CD4-positive, alpha-beta T cell treated with Interleukin-21 for 1 hour (primary cell): ENCODE measurements at regions not wholly inside any gene's neighbourhood (a gene's known extent, or its start where the extent isn't known, plus 50 kb on each side); places are given as distances from the start of the nearest gene placed in this dataset.
"Not testable (repeated sequence)": the region's sequence is repeated elsewhere in the genome, so short reads cannot be mapped to it uniquely, and the experiment has no call there.

Source experiments
- DNase-seq: peaks from one replicate; pipeline ENCODE4 v3.0.0-alpha.2; 2020

GRCh38 chr4:154907345-154908045 lies 126.4 kb downstream of the RBM46 start:
- not testable (repeated sequence) for DNase-seq

GRCh38 chr4:154908168-154908567 lies 127.1 kb downstream of the RBM46 start:
- DNase-seq = no peak

GRCh38 chr4:154911097-154911496 lies 130.0 kb downstream of the RBM46 start:
- no peak for DNase-seq

GRCh38 chr4:154911608-154912098 lies 130.6 kb downstream of the RBM46 start:
- DNase-seq = no peak

GRCh38 chr4:154916068-154916467 lies 135.0 kb downstream of the RBM46 start:
- no peak for DNase-seq

- DNase-seq = no peak
Measured at GRCh38 chr4:154927126-154927680, 146.1 kb downstream of the RBM46 start.

- DNase-seq = no peak
Measured at GRCh38 chr4:154928640-154929257, 147.7 kb downstream of the RBM46 start.

GRCh38 chr4:154936873-154937272 lies 155.8 kb downstream of the RBM46 start:
- DNase-seq = no peak

GRCh38 chr4:154939851-154940250 lies 158.8 kb downstream of the RBM46 start:
- DNase-seq = no peak

- no peak for DNase-seq
Measured at GRCh38 chr4:154942176-154942575, 161.1 kb downstream of the RBM46 start.

GRCh38 chr4:154944996-154945395 lies 163.9 kb downstream of the RBM46 start:
- DNase-seq = no peak

GRCh38 chr4:154946113-154946512 lies 165.0 kb downstream of the RBM46 start:
- DNase-seq = no peak

- DNase-seq = no peak
Measured at GRCh38 chr4:154953691-154954090, 172.6 kb downstream of the RBM46 start.

GRCh38 chr4:154954117-154954516 lies 173.0 kb downstream of the RBM46 start:
- no peak for DNase-seq

GRCh38 chr4:154958121-154958520 lies 177.0 kb downstream of the RBM46 start:
- DNase-seq = no peak

GRCh38 chr4:154958621-154959358 lies 177.7 kb downstream of the RBM46 start:
- DNase-seq = no peak

- DNase-seq = no peak
Measured at GRCh38 chr4:154959756-154960155, 178.7 kb downstream of the RBM46 start.

GRCh38 chr4:154960476-154960875 lies 179.4 kb downstream of the RBM46 start:
- no peak for DNase-seq

- no peak for DNase-seq
Measured at GRCh38 chr4:154961263-154961662, 180.2 kb downstream of the RBM46 start.

- DNase-seq = no peak
Measured at GRCh38 chr4:154973244-154974035, 192.4 kb downstream of the RBM46 start.

- DNase-seq = no peak
Measured at GRCh38 chr4:154977228-154977627, 196.2 kb downstream of the RBM46 start.

- DNase-seq = peak; percentile 20
Measured at GRCh38 chr4:154982187-154983047, 201.3 kb downstream of the RBM46 start.
